Osteoblast (primary cell): ENCODE measurements at regions not wholly inside any gene's neighbourhood (a gene's known extent, or its start where the extent isn't known, plus 50 kb on each side); places are given as distances from the start of the nearest gene placed in this dataset.

Experiments
- DNase-seq: peaks from one replicate; pipeline ENCODE4 v3.0.0; 2011; ENCODE audit warnings: low spot score, mixed read lengths; ENCODE audit not compliant: insufficient read length; ENCODE audit errors: missing footprints
- H2AFZ ChIP-seq: 2 replicates; pipeline ENCODE4 v1.6.0; 2011; ENCODE audit warnings: mild to moderate bottlenecking, low read length
- H3K27ac ChIP-seq: 2 replicates; pipeline ENCODE4 v1.5.1; 2011; ENCODE audit warnings: mild to moderate bottlenecking, low read depth, low read length, moderate library complexity
- H3K27me3 ChIP-seq: 2 replicates; pipeline ENCODE4 v1.6.0; 2012; ENCODE audit warnings: mild to moderate bottlenecking, control low read depth, inconsistent platforms, low read length, moderate library complexity; ENCODE audit not compliant: insufficient read depth
- H3K36me3 ChIP-seq: 2 replicates; pipeline ENCODE4 v1.5.1; 2011; ENCODE audit warnings: mild to moderate bottlenecking, low read length, control low read depth, moderate library complexity; ENCODE audit not compliant: insufficient read depth
- H3K4me1 ChIP-seq: 2 replicates; pipeline ENCODE4 v1.5.1; 2011; ENCODE audit warnings: mild to moderate bottlenecking, low read length, control low read depth, moderate library complexity; ENCODE audit not compliant: insufficient read depth
- H3K4me2 ChIP-seq: 2 replicates; pipeline ENCODE4 v1.6.0; 2011; ENCODE audit warnings: mild to moderate bottlenecking, low read length; ENCODE audit not compliant: insufficient read depth
- H3K4me3 ChIP-seq: fragments of 200-600 bp; sonication (generic); 3 replicates; pipeline ENCODE4 v1.5.1; 2012; ENCODE audit warnings: mild to moderate bottlenecking, low read length, inconsistent platforms; ENCODE audit not compliant: insufficient read depth
- H3K79me2 ChIP-seq: 2 replicates; pipeline ENCODE4 v1.6.0; 2012; ENCODE audit warnings: mild to moderate bottlenecking, low read length, control low read depth, inconsistent platforms; ENCODE audit not compliant: insufficient read depth
- H3K9me3 ChIP-seq: 2 replicates; pipeline ENCODE4 v1.5.1; 2011; ENCODE audit warnings: low read depth, low read length, control low read depth
- H4K20me1 ChIP-seq: 2 replicates; pipeline ENCODE4 v1.6.0; 2012; ENCODE audit warnings: mild to moderate bottlenecking, low read length, control low read depth; ENCODE audit not compliant: insufficient read depth
- TF ChIP-seq, protein P1 (sequence below): IDR thresholded peaks from 2 replicates; pipeline ENCODE4 v1.5.1; 2011; ENCODE audit warnings: mild to moderate bottlenecking, low read depth, low read length, moderate library complexity; ENCODE audit errors: extremely low read depth

DNA sequence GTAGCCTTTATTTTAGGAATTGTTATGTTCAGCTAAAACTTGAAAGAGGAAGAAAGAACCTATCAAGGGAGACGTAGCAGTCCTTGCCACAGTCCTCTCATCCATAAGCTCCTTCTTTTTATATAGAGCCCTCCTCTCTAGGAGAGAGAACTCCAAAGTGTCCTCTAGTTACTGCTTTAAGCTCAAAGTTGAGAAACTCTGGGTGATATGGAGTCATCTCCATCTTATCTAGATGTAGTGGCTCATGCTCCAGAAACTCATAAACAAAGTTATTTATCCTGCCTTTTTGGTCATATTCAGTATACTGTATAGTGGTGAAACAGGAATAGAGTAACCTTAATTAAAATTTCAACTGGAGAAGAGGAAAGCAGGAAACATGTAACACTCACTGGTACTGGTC is 90.4 kb upstream of the ATF7IP start:
- Histone ChIP-seq H2AFZ (no peak overlapping the region), H3K79me2 (no peaks in the 10 kb centered on the region), H3K36me3 (no peaks in the 10 kb centered on the region), H3K27ac (no peak overlapping the region), H3K4me1 (peaks cover 12% of the 10 kb centered on the region), H3K4me3 (no peak overlapping the region), H4K20me1 (no peaks in the 10 kb centered on the region), H3K27me3 (no peaks in the 10 kb centered on the region), H3K9me3 (no peaks in the 10 kb centered on the region), H3K4me2 (no peak overlapping the region)
- DNase-seq = no peak
- TF ChIP-seq, protein P1, sequence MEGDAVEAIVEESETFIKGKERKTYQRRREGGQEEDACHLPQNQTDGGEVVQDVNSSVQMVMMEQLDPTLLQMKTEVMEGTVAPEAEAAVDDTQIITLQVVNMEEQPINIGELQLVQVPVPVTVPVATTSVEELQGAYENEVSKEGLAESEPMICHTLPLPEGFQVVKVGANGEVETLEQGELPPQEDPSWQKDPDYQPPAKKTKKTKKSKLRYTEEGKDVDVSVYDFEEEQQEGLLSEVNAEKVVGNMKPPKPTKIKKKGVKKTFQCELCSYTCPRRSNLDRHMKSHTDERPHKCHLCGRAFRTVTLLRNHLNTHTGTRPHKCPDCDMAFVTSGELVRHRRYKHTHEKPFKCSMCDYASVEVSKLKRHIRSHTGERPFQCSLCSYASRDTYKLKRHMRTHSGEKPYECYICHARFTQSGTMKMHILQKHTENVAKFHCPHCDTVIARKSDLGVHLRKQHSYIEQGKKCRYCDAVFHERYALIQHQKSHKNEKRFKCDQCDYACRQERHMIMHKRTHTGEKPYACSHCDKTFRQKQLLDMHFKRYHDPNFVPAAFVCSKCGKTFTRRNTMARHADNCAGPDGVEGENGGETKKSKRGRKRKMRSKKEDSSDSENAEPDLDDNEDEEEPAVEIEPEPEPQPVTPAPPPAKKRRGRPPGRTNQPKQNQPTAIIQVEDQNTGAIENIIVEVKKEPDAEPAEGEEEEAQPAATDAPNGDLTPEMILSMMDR = no peak

DNA sequence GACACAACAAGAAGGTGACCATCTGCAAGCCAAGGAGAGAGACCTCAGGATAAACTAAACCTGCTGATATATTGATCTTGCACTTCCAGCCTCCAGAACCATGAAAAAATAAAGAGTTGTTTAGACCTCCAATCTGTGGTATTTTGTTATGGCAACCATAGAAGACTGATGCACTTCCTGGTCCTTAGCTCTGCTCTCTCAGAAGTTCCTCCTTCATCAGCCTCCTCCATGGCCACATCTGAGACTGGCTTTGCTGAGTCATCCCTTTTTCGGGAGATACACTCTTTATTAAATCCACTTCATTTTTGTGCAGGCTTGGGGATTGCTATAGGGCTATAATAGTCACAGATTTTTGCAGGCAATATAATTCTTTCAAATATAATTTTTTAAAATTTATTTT is 89.6 kb upstream of the ATF7IP start:
- H3K4me1 ChIP-seq = peaks cover 12% of the 10 kb centered on the region
- H2AFZ ChIP-seq = peak overlapping the region; percentile 41
- no peak overlapping the region for H3K4me2 ChIP-seq
- no peaks in the 10 kb centered on the region for H3K9me3 ChIP-seq
- H3K27me3 ChIP-seq = no peaks in the 10 kb centered on the region
- H3K36me3 ChIP-seq = no peaks in the 10 kb centered on the region
- no peaks in the 10 kb centered on the region for H3K79me2 ChIP-seq
- no peak overlapping the region for H3K4me3 ChIP-seq
- DNase-seq = no peak
- H3K27ac ChIP-seq = no peak overlapping the region
- H4K20me1 ChIP-seq = no peaks in the 10 kb centered on the region
- TF ChIP-seq, protein P1 = no peak

DNA sequence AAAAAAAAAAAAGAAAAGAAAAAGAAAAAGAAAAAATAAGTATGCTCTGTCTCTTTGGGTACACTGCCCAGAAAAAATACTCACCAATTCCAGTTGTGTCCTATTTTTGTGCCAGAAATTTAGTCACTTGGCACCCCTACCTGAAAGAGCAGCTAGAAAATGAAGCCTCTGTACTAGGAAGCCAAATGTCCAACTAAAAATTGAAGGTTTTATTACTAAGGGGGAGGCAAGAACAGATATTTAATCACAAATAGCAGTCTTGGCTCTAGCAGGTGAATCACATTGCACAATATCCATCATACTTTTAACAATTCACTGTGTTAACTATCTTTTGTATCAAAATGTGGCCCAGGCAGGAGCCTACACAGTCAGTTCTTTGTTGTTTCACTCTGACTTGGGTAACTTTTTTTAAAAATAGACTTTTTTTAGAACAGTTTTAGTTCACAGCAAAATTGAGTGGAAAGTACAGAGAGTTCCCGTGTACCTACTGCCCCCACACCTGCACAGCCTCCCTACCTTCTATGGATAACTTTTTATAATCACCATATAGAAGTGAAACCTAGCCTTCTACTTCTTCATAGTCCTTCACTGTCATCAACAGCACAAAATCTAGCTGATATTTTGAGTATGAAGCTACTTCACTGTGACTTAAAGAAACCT is 87.1 kb upstream of the ATF7IP start:
- H3K4me2 ChIP-seq = no peak overlapping the region
- H3K36me3 ChIP-seq = no peaks in the 10 kb centered on the region
- H3K27ac ChIP-seq = no peak overlapping the region
- DNase-seq = no peak
- H3K27me3 ChIP-seq = no peaks in the 10 kb centered on the region
- no peaks in the 10 kb centered on the region for H4K20me1 ChIP-seq
- TF ChIP-seq, protein P1 = no peak
- no peaks in the 10 kb centered on the region for H3K9me3 ChIP-seq
- H3K4me3 ChIP-seq = no peak overlapping the region
- no peaks in the 10 kb centered on the region for H3K79me2 ChIP-seq
- H3K4me1 ChIP-seq = peaks cover 5% of the 10 kb centered on the region
- no peak overlapping the region for H2AFZ ChIP-seq

DNA sequence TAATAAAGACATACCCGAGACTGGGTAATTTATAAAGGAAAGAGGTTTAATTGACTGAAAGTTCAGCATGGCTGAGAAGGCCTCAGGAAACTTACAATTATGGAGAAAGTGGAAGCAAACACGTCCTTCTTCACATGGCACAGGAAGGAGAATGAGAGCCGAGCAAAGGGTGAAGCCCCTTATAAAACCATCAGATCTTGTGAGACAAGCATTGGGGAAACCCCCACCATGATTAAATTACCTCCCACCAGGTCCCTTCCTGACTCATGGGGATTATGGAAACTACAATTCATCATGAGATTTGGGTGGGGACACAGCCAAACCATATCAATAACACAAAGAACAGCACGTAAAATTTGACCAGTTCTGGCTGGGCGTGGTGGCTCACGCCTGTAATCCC is 85.6 kb upstream of the ATF7IP start:
- TF ChIP-seq, protein P1 = no peak
- no peak for DNase-seq

More for the DNA sequence above, 85.6 kb upstream of the ATF7IP start:
- Histone ChIP-seq H3K4me3 (no peak overlapping the region), H3K27ac (no peak overlapping the region), H2AFZ (no peak overlapping the region), H3K36me3 (no peaks in the 10 kb centered on the region), H3K79me2 (no peaks in the 10 kb centered on the region), H3K27me3 (no peaks in the 10 kb centered on the region), H4K20me1 (no peaks in the 10 kb centered on the region), H3K9me3 (no peaks in the 10 kb centered on the region), H3K4me2 (no peak overlapping the region), H3K4me1 (no peaks in the 10 kb centered on the region)
